Hindlimb muscle (tissue), 1 donor: ENCODE measurements at regions not wholly inside any gene's neighbourhood (a gene's known extent, or its start where the extent isn't known, plus 50 kb on each side); places are given as distances from the start of the nearest gene placed in this dataset.
"Not testable (repeated sequence)": the region's sequence is repeated elsewhere in the genome, so short reads cannot be mapped to it uniquely, and the experiment has no call there.

Source experiments
- DNase-seq: peaks from one replicate; pipeline ENCODE4 v3.0.0-alpha.2; 2013

GRCh38 chr11:38710262-38710661 lies 2112.2 kb upstream of the RAG2 start:
- DNase-seq = no peak

- DNase-seq = no peak
Measured at GRCh38 chr11:38700111-38700510, 2102.1 kb upstream of the RAG2 start.

- no peak for DNase-seq
Measured at GRCh38 chr11:38693306-38693705, 2095.3 kb upstream of the RAG2 start.

- DNase-seq = not testable (repeated sequence)
Measured at GRCh38 chr11:38690211-38690610, 2092.2 kb upstream of the RAG2 start.

GRCh38 chr11:38687008-38687407 lies 2089.0 kb upstream of the RAG2 start:
- DNase-seq = no peak

- no peak for DNase-seq
Measured at GRCh38 chr11:38683484-38683883, 2085.4 kb upstream of the RAG2 start.

- no peak for DNase-seq
Measured at GRCh38 chr11:38680746-38681145, 2082.7 kb upstream of the RAG2 start.

- no peak for DNase-seq
Measured at GRCh38 chr11:38680166-38680565, 2082.1 kb upstream of the RAG2 start.

GRCh38 chr11:38672445-38672844 lies 2074.4 kb upstream of the RAG2 start:
- DNase-seq = no peak

GRCh38 chr11:38667359-38667758 lies 2069.3 kb upstream of the RAG2 start:
- no peak for DNase-seq

- no peak for DNase-seq
Measured at GRCh38 chr11:38648604-38649003, 2050.6 kb upstream of the RAG2 start.

- no peak for DNase-seq
Measured at GRCh38 chr11:38646382-38646781, 2048.3 kb upstream of the RAG2 start.

- no peak for DNase-seq
Measured at GRCh38 chr11:38640854-38641253, 2042.8 kb upstream of the RAG2 start.

GRCh38 chr11:38612701-38613100 lies 2014.7 kb upstream of the RAG2 start:
- DNase-seq = no peak

- DNase-seq = not testable (repeated sequence)
Measured at GRCh38 chr11:38601371-38601770, 2003.3 kb upstream of the RAG2 start.

- no peak for DNase-seq
Measured at GRCh38 chr11:38598418-38598817, 2000.4 kb upstream of the RAG2 start.

GRCh38 chr11:38595359-38596016 lies 1997.5 kb upstream of the RAG2 start:
- DNase-seq = not testable (repeated sequence)

- no peak for DNase-seq
Measured at GRCh38 chr11:38594895-38595294, 1996.9 kb upstream of the RAG2 start.

GRCh38 chr11:38593649-38594048 lies 1995.6 kb upstream of the RAG2 start:
- DNase-seq = no peak

- DNase-seq = no peak
Measured at GRCh38 chr11:38582756-38583155, 1984.7 kb upstream of the RAG2 start.

- no peak for DNase-seq
Measured at GRCh38 chr11:38582151-38582550, 1984.1 kb upstream of the RAG2 start.

- no peak for DNase-seq
Measured at GRCh38 chr11:38577769-38578168, 1979.7 kb upstream of the RAG2 start.

- DNase-seq = no peak
Measured at GRCh38 chr11:38562562-38562961, 1964.5 kb upstream of the RAG2 start.

GRCh38 chr11:38553148-38553547 lies 1955.1 kb upstream of the RAG2 start:
- peak; percentile 33 for DNase-seq

GRCh38 chr11:38547462-38547861 lies 1949.4 kb upstream of the RAG2 start:
- no peak for DNase-seq
